Amniotic stem cell (primary cell): ENCODE measurements at regions not wholly inside any gene's neighbourhood (a gene's known extent, or its start where the extent isn't known, plus 50 kb on each side); places are given as distances from the start of the nearest gene placed in this dataset.

Experiments used
- DNase-seq: peaks from one replicate; lab custom pipeline; 2025; lab: John Stamatoyannopoulos, UW

DNA sequence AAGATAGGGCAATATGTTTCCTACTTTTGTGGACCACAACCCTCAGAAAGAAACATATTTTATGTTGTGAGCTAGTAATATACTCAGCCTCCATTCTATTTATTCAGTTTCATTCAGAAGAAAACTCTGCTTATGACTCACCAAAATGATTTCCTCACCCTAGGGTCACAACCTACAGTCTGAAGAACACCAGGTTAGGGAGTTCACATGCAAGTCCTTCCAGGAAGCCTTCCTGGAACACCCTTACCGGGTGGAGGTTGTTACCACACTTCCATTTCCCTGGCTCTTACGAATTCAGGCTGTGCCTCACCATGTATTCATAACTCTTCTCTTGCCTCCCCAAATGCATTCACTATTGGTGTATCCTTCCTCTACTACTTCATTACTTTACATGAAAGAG, 228.0 kb upstream of the ADAMTS9 start:
- DNase-seq, result no peak

DNA sequence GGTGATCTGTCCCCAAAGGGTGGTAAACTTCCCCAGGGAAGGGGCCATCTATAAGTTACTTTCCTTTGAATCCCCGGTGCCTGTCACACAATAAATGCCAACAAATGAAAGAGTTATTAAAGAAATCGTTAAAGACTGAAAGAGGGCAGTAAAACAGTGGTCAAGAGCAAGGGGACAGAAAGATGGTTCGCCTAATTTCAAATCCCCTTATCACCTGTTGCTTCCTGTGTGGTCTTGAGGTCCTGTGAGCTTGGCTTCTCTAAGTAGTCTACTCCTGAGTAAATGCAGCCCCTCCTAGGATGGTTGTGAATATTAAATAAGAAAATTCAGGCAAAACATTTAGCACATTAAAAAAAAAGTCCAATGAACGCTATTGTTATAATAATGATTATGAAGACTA, 225.7 kb upstream of the ADAMTS9 start:
- DNase-seq, result no peak

DNA sequence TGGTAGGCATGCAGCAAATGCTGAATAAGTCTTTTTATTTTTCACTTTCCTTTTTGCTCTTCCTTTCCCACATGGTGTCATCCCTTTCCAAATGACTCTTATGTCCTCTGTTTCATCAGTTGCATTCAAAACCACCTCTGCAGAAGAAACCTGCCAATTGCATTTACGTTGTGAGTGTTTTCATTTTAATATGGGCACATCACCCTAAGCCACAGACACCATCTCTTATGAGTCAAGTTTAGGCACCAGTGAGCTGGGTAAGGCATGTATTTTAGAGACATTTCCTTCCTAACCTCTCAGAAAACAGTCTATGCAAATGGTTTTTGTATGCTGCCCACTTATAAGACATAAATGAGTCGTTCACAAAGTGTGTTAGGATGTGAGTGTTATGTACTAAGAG, 223.3 kb upstream of the ADAMTS9 start:
- no peak for DNase-seq

DNA sequence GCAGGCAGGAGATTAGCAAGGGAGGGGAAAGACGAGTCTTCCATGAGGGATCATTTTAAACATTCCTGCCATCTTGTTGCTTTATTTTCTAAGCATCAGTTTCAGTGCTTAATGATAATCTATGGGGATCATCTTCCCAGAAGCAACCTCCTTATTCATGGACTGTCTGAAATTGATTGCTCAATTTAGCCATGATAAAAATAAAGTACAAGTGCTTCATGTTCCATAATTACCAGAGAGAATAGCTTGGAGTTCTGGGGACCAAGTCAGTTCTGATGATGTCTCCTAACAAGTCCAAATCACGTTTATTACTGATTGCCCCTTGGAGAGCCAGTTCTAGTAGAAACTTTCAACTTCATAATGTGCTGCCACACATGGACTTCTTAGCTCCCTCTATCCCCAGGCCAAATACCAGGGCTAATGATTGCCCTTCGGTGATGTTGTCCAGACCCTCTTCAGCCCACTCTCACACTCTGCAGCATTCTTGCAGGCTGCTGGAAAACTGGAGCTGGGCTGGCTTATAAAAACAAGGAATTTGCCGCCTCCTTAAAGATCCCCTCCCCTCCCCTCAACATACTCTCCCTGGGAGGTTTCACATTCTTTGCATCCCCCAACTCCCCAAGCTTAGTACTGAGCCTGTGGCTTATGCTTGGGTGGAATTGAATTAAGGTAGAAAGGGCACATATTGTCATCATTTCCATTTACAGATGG, 222.1 kb upstream of the ADAMTS9 start:
- DNase-seq, result no peak

DNA sequence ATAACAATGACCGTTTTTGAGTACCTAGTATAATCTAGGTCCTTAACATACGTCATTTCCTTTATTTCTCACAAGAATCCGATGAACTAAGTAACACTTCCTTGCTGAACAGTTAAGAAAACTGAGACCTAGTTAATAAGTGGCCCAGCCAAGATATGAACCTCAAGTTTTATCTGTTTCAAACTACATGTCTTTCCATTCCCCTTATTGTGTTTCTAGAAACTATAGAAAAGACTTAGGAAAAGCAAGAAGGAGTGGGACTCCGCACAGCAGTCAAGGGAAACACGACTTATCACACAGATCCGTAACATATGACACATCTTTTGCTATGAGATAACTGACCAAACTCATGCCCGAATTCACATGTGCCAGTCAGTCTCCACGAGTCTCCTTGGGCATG, 221.2 kb upstream of the ADAMTS9 start:
- DNase-seq, result no peak

DNA sequence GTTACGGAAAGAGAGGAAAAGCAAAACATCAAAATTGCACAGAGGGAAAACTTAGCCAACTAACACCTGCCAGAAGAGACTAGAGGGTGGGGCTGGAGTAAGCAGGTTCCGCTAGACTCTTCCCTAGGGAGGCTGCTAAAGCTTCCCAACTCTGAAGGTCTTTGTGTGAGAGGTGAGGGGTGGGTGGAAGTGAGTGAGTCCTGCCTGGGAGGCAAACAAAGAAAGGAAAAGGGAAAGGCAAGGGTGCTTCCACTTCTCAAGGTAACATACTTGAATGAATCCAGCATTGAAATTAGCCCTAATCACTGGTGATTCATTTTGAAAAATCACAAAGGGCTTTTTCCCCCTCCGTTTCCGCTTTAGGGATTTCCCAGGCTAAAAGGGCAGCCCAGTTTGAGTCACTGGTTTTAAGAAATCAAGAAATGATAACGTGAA, 220.5 kb upstream of the ADAMTS9 start:
- DNase-seq, result no peak

DNA sequence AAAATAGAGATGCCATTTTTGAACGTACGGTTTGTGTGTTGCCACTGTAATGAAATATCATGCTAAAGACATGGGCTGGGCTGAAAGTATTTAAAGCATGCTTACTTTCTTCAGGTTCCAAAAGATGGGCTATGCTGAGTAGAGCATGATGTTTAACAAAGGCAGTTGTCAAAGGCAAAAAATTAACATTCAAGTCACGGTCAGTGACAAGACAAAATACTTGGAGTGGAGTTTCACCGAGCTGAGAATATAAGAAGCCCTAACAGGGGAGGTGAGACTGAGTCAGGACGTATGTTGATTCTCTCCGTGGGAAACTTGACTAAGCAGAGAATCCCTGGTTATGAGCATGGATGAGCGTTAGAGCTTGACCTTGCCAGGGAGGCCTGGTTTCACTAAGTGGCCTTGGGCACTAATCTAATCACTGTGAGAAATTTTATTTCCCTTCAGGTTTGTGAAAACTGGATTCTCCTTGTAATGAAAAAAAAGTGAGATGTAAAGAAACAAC, 218.2 kb upstream of the ADAMTS9 start:
- DNase-seq, result no peak

DNA sequence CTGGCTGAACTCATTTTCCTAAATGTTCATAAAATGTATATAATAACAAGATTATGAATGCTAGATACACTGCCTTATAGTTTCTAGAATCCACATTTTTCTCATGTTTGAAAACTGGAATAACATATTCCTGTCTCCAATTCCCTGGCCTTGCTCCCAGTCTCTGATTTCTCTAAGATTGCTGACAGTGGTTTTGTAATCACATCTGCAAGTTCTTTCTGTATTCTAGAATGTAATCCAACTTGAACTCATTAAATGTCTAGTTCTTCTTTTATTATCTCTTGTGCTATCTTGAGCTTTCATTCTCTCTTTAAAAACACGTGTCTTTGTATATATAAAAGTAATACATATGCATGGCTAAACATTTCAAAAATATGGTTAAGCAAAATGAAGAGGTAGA, 215.2 kb upstream of the ADAMTS9 start:
- DNase-seq, result no peak

DNA sequence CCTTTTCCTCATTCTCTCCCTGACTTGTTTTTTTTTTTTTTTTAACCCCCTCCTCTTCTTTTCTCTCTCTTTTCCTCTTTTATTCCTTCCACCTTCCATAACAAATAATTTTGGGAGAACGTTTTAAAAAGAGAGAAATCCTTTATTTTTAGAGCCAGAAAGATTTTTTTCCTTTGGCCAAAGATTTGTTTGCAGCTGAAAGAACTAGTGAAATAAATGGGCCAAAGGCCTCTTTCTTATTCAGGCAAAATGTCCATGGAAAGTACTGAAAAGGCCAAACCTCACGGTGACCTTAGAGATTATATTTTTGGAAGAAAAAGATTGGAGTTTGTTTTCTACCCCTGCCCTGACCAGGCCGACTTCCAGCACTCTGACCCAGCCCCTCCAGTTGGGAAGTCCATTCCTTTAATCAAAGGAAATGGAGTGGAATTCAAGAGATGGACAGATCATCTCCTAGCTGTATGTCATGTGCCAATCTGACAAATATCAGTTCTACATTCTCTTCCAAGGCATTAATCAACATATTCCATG, 214.3 kb upstream of the ADAMTS9 start:
- no peak for DNase-seq

DNA sequence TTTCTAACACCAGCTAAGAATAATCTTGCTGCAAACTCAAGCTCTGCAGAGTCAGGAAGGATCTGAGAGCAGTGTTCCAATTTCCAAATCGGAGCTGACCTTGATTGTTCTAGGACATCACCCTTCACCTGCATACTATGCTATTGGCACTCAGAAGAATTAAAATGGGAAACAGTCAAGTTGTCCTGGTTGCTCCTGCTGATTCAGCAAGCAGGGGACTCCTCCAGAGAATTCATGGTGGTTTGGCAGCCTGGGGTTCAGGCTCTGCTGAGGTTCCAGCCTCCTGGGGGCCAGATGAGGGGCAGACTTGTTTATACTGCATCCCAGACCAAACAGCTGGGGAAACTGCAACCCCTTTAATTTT, 213.7 kb upstream of the ADAMTS9 start:
- DNase-seq, result no peak

DNA sequence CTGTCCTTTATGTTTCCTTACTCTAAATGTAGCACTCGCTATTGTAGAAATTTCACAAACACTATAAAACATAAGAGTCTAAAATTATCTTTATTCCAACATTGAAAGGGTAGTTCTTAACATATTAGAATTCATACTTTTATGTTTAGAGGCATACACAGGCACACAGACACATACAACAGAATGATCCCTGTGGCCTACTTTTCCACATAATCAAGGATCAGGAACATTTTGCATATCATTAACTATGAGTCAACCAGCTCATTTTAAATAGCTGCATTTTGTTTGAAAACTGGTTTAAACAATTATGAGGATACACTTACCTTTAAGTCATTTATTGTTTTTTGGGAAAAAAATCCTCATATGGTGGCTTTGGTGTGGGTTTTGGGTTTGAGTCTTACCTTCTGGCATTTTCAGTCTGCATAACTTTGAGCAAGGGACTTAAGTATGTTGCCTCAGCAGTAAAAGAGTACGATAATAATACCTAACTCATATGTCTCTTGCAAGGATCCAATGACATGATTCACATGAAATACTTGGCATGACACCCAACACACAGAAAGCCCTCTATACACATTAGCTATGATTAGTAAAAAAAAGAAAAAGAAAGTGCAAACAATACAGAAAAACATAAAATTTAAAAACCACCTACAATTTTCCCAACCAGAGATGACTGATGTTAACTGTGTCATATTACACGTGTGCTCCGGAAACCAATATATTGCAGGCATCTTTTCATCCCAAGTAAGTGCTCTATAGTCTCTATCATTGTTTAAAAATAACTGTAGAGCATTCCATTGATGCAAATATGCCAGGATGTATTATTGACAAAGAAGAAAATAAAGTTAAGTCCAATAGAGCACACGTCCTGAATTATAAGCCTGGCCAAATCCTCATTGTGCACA, 213.1 kb upstream of the ADAMTS9 start:
- DNase-seq, result no peak

DNA sequence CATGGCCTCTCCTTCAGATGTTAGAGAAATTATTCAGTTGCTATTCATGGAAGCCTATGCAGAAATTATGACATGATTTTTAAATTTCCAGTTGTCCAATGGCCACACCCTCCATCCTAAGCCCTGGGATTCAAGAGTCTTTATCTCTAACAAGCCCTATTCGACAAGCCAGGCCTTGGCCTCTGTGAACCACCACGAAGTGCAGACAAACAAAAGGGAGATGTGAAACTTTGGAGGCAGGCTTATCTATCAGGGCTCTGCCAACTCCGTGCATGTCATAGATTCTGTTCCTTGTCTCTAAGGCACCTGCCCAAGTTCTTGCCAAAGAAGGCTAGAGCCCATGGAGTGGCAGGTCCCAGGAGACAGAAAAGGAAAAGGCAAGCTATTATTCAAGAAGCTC, 212.4 kb upstream of the ADAMTS9 start:
- DNase-seq, result no peak

DNA sequence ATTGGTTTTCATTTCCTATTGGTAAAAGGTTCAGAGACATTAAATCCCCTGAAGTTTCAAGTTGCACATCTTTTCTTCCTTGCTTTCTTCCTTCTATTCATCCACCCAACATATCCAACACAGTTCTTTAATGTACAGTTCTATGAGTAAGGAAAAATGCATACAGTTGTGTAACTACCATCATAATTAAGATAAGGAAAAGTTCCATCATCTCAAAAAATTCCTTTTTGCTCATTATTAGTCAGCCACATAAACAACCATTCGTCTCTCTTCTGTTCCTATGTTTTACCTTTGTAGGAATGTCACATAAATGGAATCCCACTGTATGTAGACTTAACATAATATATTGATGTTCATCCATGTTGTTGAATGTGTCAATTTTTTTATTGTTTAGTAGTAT, 211.1 kb upstream of the ADAMTS9 start:
- DNase-seq, result no peak

DNA sequence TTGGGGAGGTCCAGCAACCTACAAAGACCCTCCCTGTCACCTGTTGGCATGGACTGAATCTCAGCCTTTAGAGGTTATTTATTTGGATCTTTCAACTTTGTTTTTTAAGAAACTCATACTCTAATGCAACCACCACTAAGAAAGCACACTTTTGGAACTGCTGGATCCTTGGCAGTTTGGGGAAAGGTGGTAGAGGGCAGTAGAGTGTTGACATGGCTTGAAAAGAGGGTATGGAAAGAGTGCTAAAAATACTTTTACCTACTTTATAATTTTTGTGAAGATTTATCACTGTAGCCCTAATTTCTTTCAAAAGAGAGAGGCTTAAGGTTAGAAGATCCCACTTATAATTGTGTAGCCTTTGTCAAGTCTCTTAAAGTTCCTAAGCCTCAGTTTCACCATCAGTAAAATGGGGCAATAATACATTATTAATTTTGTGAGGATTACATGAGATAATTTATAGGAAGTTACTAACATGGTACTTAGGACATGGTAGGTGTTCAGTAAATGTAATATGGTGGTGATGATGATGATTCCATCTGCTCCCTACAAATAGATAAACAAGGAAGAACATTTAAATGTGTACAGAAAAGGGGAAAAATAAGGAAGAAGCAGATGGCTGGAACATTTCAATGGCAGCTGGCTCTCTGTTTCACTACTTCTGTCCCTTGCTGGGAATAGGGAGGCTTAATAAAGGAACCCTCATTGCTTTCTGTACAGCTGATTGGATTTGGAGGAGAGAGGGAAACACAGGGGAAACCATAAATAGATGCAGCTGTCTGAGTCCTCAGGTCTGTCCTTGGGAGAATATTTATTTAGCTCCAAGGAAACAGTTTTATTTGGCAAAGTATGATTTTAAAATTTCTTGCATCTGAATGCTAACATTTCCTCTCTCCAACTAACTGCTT, 208.4 kb upstream of the ADAMTS9 start:
- no peak for DNase-seq

DNA sequence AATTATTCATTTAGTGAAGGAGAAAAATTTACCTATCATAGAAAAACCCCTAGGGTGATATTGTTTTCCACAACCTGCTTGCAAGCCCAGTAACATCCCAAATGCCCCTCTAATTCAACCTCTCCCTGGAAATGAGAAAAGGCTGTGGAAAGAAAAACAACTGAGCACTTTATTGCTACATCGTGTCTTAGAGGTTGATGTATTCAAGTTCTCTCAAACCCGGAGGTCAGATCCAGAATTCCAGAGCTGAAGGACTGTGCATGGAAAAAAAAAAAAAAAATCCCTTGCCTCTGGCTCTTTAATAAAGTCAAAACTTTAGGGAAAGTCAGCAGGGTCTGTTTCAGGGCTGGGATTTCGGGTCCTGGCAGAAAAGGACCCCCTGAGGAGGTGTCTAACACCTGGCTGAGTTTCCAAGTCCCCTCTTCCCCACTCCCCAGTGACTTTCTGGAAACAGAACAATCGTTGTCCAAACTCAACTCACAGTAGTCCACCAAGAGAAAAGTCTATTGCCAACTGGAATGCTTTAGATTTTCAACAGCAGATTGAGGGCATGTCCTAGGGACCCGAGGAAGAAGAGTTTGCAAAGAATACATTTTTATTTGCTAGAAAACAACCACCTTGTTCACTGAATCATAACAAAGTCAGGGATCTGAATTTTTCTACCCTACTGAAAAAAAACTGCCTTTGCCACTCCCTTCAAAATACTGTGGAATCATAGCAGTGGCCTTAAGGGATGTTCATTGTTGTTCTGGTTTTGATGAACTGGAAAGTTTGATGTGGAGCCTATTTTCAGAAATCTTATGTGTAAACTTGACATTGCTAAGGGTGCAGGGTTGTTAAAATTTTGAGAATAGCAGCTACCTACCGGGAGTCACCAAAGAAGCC, 207.5 kb upstream of the ADAMTS9 start:
- no peak for DNase-seq

DNA sequence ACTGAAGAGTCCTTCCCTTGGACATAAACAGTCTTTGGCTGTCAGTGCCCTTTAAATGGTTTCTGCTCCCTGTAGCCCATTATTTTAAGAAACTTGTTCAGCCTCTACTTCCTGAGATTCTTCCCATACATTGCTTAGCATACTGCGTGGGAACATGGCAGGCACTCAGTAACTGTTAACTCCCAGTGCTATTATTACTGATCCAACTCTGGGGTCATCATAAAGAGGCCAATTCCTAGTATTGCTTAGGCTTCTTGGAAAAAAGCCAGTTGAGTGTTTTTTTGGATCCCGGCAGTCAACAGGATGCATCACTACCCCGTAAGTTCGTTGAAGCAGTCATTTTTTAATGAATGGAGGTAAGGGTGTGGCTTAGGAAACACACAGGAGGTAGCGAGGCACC, 206.2 kb upstream of the ADAMTS9 start:
- no peak for DNase-seq

DNA sequence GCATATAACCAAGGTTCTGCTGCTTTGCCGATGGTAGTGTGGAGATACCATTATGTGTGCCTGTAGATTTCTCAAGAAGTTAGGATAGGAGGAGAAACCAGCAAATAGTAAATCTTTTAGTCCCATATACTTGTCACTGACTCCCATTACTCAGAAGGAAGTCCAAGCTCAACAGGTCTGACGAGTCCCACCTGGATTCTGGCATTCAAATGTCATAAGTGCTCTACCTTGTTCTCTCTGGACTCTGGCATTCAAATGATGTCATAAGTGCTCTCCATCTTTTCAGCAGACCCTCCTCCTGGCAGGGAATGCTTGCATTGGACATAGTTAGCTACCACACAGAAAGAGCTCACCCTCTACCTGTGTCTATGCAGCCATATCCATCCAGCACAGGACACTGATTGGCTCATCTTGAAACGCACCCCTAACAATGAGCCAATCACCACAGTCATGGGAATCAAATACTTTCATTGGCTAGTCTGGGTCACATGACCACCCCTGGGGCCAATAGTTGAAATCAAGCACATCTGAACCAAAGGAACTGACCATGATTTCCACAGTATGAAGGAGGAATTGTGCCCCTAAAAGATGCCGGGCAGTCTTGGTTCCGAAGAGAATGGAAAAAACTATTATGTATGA, 205.0 kb upstream of the ADAMTS9 start:
- no peak for DNase-seq

DNA sequence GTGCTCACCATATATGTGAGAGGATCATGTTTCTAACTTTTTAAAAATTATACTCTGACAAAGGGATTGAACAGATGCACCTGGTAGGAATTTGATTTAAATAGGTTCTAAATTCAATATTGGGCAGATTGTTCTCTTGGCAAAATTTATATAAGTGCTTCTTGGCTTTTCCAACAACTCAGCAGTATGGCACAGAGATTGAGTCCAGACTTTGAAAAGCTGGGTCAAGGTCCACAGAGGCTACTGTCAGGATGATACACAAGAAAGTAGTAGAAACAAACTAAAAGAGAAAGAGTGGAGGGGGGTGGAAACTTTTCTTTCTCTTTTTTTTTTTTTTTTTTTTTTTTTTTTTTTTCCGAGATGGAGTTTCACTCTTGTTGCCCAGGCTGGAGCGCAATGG, 203.2 kb upstream of the ADAMTS9 start:
- DNase-seq, result no peak

DNA sequence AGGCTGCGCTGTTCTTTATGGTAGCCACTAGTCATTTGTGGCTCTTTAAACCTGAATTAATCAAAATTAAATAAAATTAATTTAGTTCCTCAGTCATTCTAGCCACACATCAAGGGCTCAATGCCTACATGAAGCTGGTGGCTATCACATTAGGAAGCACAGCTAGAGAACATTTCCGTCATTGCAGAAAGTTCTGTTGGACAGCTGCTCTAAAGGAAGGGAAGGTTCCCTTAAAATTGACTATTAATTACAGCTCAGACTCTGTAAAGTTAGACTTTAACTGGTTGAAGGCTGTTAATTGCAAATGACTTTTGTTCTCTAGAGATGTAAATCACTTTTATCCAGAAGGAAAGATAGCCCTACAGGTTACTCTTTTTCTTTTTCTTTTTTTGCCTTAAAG, 202.7 kb upstream of the ADAMTS9 start:
- DNase-seq, result no peak

DNA sequence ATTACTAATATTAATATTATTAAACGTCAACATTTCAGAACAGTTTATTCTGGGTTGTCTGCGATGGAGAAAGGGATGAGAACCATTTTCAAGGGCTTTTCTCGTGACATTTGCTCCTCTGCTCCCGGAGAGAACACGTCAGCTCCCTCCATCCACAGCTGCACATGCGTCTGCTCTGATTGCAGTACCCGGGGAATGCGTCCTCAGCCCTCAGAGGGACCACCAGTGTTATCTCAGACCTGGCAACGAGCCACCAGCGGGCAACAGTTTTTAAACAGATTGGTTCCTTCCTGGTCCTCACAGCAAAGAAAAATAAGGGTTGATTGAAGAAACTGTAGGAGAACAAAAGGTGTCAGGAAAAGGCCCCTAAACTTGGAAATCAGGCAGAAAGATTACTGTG, 202.2 kb upstream of the ADAMTS9 start:
- DNase-seq, result no peak
